ENCODE measurements at regions not wholly inside any gene's neighbourhood (a gene's known extent, or its start where the extent isn't known, plus 50 kb on each side); places are given as distances from the start of the nearest gene placed in this dataset.
A peak's percentile ranks its signal among the peaks of the same experiment; 100 is the strongest.

- Mint-ChIP-seq H3K27ac (no peak overlapping the region), H3K4me3 (no peak overlapping the region), H3K4me1 (ENCODE audit: low read depth) (no peaks in the 10 kb centered on the region), H3K36me3 (no peaks in the 10 kb centered on the region), H3K27me3 (peaks cover 2% of the 10 kb centered on the region), H3K9me3 (ENCODE audit: low read depth) (no peaks in the 10 kb centered on the region)
These were observed 50.8 kb upstream of the BEND6 start for GRCh38 chr6:56904068-56904467.

- Mint-ChIP-seq H3K27ac (no peak overlapping the region), H3K27me3 (peaks cover 2% of the 10 kb centered on the region), H3K36me3 (no peaks in the 10 kb centered on the region), H3K4me1 (ENCODE audit: low read depth) (no peaks in the 10 kb centered on the region), H3K9me3 (ENCODE audit: low read depth) (no peaks in the 10 kb centered on the region), H3K4me3 (no peak overlapping the region)
These were observed 52.1 kb upstream of the BEND6 start for GRCh38 chr6:56902641-56903464.

GRCh38 chr6:56900784-56901183, 54.1 kb upstream of the BEND6 start:
- no peak overlapping the region for H3K4me3 Mint-ChIP-seq
- H3K36me3 Mint-ChIP-seq: no peaks in the 10 kb centered on the region
- no peaks in the 10 kb centered on the region for H3K9me3 Mint-ChIP-seq (ENCODE audit: low read depth)
- peaks cover 3% of the 10 kb centered on the region for H3K27me3 Mint-ChIP-seq
- H3K4me1 Mint-ChIP-seq (ENCODE audit: low read depth): no peaks in the 10 kb centered on the region
- H3K27ac Mint-ChIP-seq: no peak overlapping the region

GRCh38 chr6:56899753-56900152, 55.2 kb upstream of the BEND6 start:
- peaks cover 3% of the 10 kb centered on the region for H3K27me3 Mint-ChIP-seq
- no peaks in the 10 kb centered on the region for H3K4me1 Mint-ChIP-seq (ENCODE audit: low read depth)
- no peaks in the 10 kb centered on the region for H3K9me3 Mint-ChIP-seq (ENCODE audit: low read depth)
- no peak overlapping the region for H3K4me3 Mint-ChIP-seq
- H3K36me3 Mint-ChIP-seq: no peaks in the 10 kb centered on the region
- no peak overlapping the region for H3K27ac Mint-ChIP-seq

GRCh38 chr6:56899311-56899710, 55.6 kb upstream of the BEND6 start:
- Mint-ChIP-seq H3K4me1 (ENCODE audit: low read depth) (no peaks in the 10 kb centered on the region), H3K27me3 (peaks cover 3% of the 10 kb centered on the region), H3K36me3 (no peaks in the 10 kb centered on the region), H3K9me3 (ENCODE audit: low read depth) (no peaks in the 10 kb centered on the region), H3K4me3 (no peak overlapping the region), H3K27ac (no peak overlapping the region)

- no peaks in the 10 kb centered on the region for H3K4me1 Mint-ChIP-seq (ENCODE audit: low read depth)
- no peak overlapping the region for H3K27ac Mint-ChIP-seq
- no peaks in the 10 kb centered on the region for H3K9me3 Mint-ChIP-seq (ENCODE audit: low read depth)
- H3K36me3 Mint-ChIP-seq: no peaks in the 10 kb centered on the region
- no peak overlapping the region for H3K4me3 Mint-ChIP-seq
- peaks cover 3% of the 10 kb centered on the region for H3K27me3 Mint-ChIP-seq
These were observed 56.9 kb upstream of the BEND6 start for GRCh38 chr6:56897789-56898529.

- Mint-ChIP-seq H3K4me3 (no peak overlapping the region), H3K27me3 (no peaks in the 10 kb centered on the region), H3K27ac (no peak overlapping the region), H3K9me3 (ENCODE audit: low read depth) (no peaks in the 10 kb centered on the region), H3K4me1 (ENCODE audit: low read depth) (peaks cover 21% of the 10 kb centered on the region), H3K36me3 (no peaks in the 10 kb centered on the region)
These were observed 63.2 kb upstream of the BEND6 start for GRCh38 chr6:56891754-56892153.

GRCh38 chr6:56890683-56891429, 64.1 kb upstream of the BEND6 start:
- no peak overlapping the region for H3K4me3 Mint-ChIP-seq
- no peaks in the 10 kb centered on the region for H3K9me3 Mint-ChIP-seq (ENCODE audit: low read depth)
- no peaks in the 10 kb centered on the region for H3K36me3 Mint-ChIP-seq
- H3K4me1 Mint-ChIP-seq (ENCODE audit: low read depth): peaks cover 22% of the 10 kb centered on the region
- H3K27me3 Mint-ChIP-seq: no peaks in the 10 kb centered on the region
- H3K27ac Mint-ChIP-seq: no peak overlapping the region

GRCh38 chr6:56890066-56890465, 64.8 kb upstream of the BEND6 start:
- Mint-ChIP-seq H3K36me3 (no peaks in the 10 kb centered on the region), H3K27ac (no peak overlapping the region), H3K4me3 (no peak overlapping the region), H3K9me3 (ENCODE audit: low read depth) (no peaks in the 10 kb centered on the region), H3K4me1 (ENCODE audit: low read depth) (peaks cover 22% of the 10 kb centered on the region), H3K27me3 (no peaks in the 10 kb centered on the region)

GRCh38 chr6:56889492-56889891, 65.4 kb upstream of the BEND6 start:
- H3K9me3 Mint-ChIP-seq (ENCODE audit: low read depth): no peaks in the 10 kb centered on the region

GRCh38 chr6:56888687-56889086, 66.2 kb upstream of the BEND6 start:
- Mint-ChIP-seq H3K4me1 (ENCODE audit: low read depth) (peaks cover 22% of the 10 kb centered on the region), H3K9me3 (ENCODE audit: low read depth) (no peaks in the 10 kb centered on the region), H3K27ac (no peak overlapping the region), H3K27me3 (no peaks in the 10 kb centered on the region), H3K36me3 (no peaks in the 10 kb centered on the region), H3K4me3 (peak overlapping the region; percentile 4)

More at GRCh38 chr6:56889492-56889891, 65.4 kb upstream of the BEND6 start:
- peaks cover 22% of the 10 kb centered on the region for H3K4me1 Mint-ChIP-seq (ENCODE audit: low read depth)
- no peaks in the 10 kb centered on the region for H3K27me3 Mint-ChIP-seq
- no peaks in the 10 kb centered on the region for H3K36me3 Mint-ChIP-seq
- H3K4me3 Mint-ChIP-seq: no peak overlapping the region
- no peak overlapping the region for H3K27ac Mint-ChIP-seq

GRCh38 chr6:56887086-56887485, 67.8 kb upstream of the BEND6 start:
- H3K4me3 Mint-ChIP-seq: no peak overlapping the region
- H3K9me3 Mint-ChIP-seq (ENCODE audit: low read depth): no peaks in the 10 kb centered on the region
- peaks cover 22% of the 10 kb centered on the region for H3K4me1 Mint-ChIP-seq (ENCODE audit: low read depth)
- H3K27ac Mint-ChIP-seq: no peak overlapping the region
- no peaks in the 10 kb centered on the region for H3K36me3 Mint-ChIP-seq
- no peaks in the 10 kb centered on the region for H3K27me3 Mint-ChIP-seq

- H3K27ac Mint-ChIP-seq: no peak overlapping the region
- no peaks in the 10 kb centered on the region for H3K9me3 Mint-ChIP-seq (ENCODE audit: low read depth)
- no peak overlapping the region for H3K4me3 Mint-ChIP-seq
- H3K27me3 Mint-ChIP-seq: peaks cover 2% of the 10 kb centered on the region
- no peaks in the 10 kb centered on the region for H3K36me3 Mint-ChIP-seq
- no peaks in the 10 kb centered on the region for H3K4me1 Mint-ChIP-seq (ENCODE audit: low read depth)
These were observed 77.0 kb upstream of the BEND6 start for GRCh38 chr6:56877922-56878321.

GRCh38 chr6:56875961-56876360, 78.9 kb upstream of the BEND6 start:
- Mint-ChIP-seq H3K36me3 (no peaks in the 10 kb centered on the region), H3K4me3 (no peak overlapping the region), H3K27ac (no peak overlapping the region), H3K27me3 (peaks cover 2% of the 10 kb centered on the region), H3K4me1 (ENCODE audit: low read depth) (no peaks in the 10 kb centered on the region), H3K9me3 (ENCODE audit: low read depth) (no peaks in the 10 kb centered on the region)

GRCh38 chr6:56875523-56875922, 79.4 kb upstream of the BEND6 start:
- Mint-ChIP-seq H3K27me3 (peaks cover 2% of the 10 kb centered on the region), H3K9me3 (ENCODE audit: low read depth) (no peaks in the 10 kb centered on the region), H3K27ac (no peak overlapping the region), H3K4me1 (ENCODE audit: low read depth) (no peaks in the 10 kb centered on the region), H3K4me3 (no peak overlapping the region), H3K36me3 (no peaks in the 10 kb centered on the region)
